GM18907 (cell line): ENCODE measurements at regions not wholly inside any gene's neighbourhood (a gene's known extent, or its start where the extent isn't known, plus 50 kb on each side); places are given as distances from the start of the nearest gene placed in this dataset.

ENCODE experiments used
- ATAC-seq: cut with Tn5 transposase; IDR thresholded peaks from one replicate; pipeline ENCODE4 v1.9.1; 2021; ENCODE audit warnings: mild to moderate bottlenecking, moderate library complexity; ENCODE audit not compliant: unreplicated experiment

DNA sequence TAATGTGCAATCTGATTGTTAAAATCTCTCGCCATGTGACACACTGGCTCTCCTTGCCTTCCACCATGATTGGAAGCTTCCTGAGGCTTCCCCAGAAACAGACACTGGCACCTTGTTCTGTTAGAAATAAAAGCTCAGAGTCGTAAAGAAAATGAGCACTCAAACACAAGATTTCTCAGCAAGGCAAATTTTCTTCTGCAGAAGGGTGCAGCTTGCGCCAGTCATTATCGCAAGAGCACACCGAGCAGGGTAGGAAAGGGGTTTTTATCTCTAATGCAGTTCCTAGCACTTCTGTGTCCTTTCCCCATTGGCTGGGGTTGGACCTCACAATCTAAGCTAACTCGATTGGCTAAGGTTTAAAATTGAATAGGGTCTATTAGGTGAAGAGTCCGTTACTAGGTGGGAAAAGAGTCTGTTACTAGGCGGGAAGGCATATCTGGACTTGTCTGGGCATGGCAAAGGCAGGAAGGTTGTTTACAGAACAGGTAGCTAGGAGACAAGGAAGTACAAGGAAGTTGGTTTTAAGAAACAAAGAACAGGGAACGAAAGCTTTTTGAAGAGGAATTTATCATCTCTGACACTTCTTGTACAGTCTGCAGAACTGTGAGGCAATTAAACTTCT, 62.6 kb upstream of the BICD1 start:
- no peak for ATAC-seq

DNA sequence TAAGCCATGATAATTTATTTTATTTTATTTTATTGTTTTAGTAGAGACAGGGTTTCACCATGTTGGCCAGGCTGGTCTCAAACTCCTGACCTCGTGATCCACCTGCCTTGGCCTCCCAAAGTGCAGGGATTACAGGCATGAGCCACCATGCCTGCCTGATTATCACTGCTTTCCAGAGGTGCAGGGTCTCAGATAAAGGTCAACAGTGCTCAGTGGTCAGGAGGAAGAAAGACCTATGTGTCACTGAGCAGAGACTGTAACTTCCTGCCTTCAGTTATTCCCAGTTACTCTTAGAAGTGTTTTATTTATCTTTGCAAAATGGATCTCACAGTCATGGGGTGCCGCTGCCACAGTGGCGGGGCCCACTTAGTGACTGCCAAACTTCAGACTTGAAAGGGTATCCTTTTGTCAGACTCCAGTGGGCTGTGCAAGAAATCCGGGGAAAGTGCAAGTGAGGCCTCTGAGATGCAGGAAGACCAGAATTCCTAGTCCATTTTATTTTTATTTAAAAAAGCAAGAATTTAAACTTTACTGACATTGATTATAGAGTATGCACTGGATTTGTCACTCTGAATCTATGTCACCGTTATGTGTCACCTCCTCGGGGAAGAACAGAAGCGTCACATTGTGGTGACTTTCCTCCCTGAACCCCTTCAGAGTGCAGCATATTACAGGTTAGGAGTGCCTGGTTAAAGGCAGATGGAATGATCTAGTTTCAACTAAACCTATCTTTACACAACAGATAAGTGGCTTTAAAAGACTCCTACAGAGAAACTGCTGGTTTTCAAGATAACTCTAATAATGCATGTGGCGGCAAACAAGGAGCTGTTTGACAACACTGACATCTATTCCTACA, 59.1 kb upstream of the BICD1 start:
- ATAC-seq = no peak

DNA sequence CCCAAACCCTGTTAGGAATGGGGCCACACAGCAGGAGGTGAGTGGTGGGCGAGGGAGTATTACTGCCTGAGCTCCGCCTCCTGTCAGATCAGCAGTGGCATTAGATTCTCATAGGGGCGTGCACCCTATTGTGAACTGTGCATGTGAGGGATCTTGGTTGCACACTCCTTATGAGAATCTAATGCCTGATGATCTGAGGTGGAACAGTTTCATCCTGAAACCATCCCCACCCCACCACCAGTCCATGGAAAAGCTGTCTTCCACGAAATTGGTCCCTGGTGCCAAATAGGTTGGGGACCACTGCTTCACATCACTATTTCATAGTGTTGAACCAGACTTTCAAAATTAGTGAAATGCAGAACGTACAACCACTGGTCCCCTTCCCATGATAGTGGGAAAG, 57.9 kb upstream of the BICD1 start:
- ATAC-seq = no peak

DNA sequence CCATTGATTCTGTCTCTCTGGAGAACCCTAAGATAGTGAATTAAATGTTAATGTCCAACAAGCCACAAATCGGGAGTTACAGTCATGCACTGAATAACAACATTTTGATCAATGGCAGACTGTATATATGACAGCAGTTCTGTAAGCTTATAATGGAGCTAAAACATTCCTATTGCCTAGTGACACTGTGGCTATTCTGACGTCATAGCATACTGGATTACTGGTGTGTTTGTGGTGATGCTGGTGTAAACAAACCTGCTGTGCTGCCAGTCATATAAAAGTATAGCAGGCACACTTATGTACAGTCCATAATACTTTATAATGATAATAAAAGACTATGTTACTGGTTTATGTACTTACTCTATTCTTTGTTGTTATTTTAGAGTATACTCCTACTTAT, 56.7 kb upstream of the BICD1 start:
- no peak for ATAC-seq

DNA sequence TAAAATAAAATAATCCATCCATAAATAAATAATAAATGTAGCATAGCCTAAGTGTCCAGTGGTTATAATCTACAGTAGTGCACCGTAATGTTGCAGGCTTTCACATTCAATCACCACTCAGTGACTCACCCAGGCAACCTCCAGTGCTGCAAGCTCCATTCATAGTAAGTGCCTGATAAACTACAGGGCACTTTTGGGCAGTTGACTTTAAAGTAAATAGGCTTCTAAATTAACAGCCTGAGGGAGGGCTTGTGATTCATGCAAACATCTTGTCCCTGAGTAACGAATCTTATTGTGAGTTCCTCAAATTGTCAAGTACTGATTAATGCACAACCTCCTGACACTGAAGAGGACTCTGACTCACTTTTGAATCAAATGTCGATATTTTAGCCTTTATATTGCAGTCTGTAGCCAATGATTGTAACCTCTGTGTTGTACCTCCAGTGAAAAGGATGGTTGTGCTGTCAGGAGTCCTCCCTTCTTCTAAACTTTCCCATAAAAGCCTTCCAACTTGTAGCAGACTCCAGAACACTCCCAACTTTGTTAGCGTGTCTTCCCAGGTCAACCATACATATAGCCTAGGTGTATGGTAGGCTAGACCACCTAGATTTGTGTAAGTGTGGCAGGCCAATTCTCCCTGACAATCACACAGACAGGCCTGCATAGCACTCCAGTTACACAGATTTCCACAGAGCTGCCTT, 55.0 kb upstream of the BICD1 start:
- no peak for ATAC-seq

DNA sequence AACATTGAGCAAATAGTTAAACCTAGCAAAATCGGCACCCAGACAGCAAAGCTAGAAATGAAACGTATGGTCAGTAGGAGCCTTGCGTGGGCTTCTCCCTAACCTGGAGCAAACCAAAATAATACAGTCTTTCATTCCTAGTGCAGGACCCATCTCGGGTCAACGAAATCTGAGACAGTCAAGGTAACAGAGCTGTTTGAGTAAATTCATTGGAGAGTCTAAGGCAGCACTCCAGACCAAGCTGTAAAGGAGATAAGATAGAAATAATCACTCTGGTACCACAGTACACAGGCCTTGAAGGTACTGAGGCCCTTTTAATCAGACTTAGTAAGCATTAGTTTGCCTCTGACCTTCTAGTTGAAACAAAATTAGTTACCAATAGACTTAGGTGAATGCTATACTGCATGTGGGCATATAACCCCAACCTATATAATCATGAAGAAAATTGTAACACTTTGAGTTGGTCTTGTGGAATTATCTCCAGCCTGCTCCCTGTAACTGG, 54.4 kb upstream of the BICD1 start:
- no peak for ATAC-seq

DNA sequence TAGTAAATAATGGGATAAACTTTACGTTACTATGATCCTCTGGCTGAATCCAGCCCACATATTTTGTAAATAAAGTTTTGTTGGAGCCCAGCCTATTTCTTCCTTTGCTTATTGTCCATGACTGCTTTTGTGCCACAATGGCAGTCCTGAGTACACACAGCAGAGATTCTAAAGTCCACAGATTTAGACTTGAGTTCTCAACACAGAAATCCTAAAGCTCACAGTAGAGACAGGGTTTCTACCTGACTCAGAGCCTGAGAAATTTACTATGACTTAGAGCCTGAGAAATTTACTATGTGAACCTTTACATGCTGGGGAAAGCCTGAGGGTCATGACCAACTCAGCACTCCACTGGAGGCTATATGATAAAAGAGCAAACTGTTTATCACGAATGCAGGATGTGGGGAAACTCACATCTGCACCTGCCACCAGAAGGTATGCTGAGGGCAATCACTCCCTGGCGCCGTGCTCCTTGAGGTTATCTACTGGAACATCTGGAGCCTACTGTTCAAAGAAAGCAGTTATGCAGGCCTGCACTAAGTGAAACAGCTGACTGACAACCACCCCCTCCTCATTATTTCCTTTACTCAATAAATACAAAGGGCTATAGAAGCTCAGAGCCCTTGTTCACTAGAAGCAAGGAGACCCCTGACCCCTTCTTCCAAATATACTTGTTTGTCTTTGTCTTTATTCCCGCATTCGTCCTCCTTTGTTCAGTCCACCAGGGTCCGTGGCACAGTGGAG, 52.6 kb upstream of the BICD1 start:
- no peak for ATAC-seq
